T-helper 2 cell (primary cell): ENCODE measurements at regions not wholly inside any gene's neighbourhood (a gene's known extent, or its start where the extent isn't known, plus 50 kb on each side); places are given as distances from the start of the nearest gene placed in this dataset.

Experiments used
- DNase-seq, 5 experiments: peaks; one replicate each; pipeline versions ENCODE4 v3.0.0 to v3.0.0-alpha.2; 2012 to 2022

DNA sequence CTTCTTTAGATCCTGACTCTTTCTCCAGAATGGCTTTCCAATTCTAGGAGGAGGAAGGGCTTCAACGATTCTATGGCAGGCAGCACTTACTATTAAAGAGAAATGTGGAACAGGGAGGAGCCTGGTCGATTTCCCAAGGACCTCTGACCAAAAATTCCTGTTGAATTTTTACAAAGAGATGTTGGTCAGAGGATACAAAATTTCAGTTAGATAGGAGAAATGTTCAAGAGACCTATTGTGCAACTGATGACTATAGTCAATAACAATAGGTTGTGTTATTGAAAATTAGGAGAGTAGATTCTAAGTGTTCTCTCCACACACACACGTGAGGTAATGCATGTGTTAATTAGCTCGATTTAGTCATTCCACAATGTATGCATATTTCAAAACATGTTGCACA lies 130.1 kb upstream of the TNFAIP3 start:
- no peak for DNase-seq

DNA sequence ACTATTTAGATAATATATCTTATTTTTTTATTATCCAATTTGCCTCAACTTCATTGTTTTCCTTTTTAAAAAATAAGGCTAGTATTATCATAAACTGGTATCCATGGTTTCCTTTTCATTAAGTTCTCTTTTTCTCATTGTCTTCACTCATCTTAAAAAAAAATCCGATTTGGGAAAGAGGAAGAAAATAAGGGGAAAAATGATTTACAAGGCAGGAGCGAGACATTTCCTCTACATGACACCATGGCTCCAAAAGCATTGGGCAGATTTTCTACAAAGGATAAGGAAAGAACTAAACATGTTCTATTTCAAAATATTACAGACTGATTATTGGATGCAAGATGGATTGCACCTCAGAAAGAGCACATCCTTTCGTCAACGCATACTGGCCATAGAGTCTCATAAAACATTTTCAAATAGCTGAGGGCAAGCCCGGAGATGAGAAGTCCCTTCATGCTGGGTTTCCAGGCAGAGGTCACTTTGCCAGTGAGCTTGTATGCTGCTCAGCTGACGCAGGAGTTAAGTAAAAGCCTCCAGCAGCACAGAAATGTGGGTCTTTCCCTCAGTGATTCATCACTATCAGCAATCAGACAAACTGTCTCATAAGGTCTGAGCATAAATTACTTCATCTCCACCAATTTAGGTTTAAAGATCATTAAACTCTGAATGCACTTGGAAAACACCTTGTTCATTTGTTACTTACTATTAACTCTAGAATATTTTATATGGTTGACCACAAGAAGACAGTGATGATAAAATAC lies 129.0 kb upstream of the TNFAIP3 start:
- DNase-seq, result no peak

DNA sequence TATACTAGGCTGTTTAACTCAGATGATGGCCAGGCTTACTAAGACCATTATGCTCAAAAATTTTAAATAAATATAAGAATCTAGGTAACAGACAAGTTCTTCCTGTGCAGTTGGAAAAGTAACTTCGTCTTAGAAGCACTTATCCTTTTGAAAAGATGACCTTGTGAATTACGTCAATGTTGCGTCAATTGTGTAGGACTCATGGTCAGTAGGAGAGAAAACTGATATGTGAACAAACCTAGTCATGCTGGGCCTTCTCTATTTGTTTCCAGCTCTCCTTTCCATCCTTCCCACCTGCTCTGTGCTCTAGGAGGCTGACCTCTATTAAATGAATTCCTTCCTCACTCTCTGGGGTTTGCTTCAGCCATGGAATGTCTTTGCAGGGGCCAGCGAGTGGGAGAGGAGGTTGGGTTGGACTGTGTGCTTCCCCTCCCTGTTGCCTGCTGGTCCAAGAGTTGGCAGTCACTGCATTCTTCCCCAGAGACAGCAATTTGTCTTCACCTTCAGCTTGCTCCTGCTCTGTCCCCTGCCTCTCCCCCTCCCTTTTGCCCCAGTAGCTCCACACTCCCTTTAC lies 128.0 kb upstream of the TNFAIP3 start:
- DNase-seq, result no peak

GRCh38 chr6:137739544-137739943 lies 127.5 kb upstream of the TNFAIP3 start:
- no peak for DNase-seq

- peak in 1 of 5 experiments; percentile 19 for DNase-seq
Observed at GRCh38 chr6:137740091-137740755, 126.8 kb upstream of the TNFAIP3 start.

- no peak for DNase-seq
Observed at GRCh38 chr6:137740967-137741761, 125.9 kb upstream of the TNFAIP3 start.

DNA sequence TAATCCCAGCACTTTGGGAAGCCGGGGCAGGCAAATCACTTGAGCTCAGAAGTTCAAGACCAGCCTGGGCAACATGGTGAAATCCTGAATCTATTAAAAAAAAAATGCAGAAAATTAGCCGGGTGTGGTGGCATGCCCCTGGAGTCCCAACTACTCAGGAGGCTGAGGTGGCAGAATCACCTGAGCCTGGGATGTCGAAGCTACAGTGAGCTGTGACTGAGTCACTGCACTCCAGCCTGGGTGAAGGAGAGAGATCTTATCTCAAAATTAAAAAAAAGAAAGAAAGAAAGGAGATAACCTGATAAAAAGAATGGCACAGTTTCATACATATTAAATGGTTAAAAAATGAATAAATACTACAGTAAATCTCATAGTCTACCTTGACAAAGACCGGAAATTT lies 123.6 kb upstream of the TNFAIP3 start:
- DNase-seq, result peak in 1 of 5 experiments; percentile 52

DNA sequence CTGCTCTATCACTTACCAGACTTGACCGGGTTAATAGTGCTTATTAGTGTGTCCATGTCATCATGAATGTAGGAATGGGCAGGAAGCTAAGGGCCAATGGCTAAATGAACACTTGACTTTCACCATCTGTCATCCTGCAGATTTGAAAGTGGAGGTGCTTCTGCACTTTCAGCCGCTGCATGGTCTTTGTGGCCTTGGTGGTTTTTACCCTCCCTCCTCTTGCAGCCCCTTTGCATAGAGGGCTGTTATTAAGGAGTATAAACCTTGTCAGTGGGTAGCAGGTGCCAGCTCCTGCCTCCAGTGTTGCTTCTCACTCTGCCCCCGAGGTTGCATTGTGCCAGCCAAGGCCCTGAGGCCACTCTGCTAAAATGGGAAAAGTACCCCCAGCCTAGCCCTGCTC lies 122.2 kb upstream of the TNFAIP3 start:
- DNase-seq, result no peak

GRCh38 chr6:137745321-137745720 lies 121.7 kb upstream of the TNFAIP3 start:
- no peak for DNase-seq

DNA sequence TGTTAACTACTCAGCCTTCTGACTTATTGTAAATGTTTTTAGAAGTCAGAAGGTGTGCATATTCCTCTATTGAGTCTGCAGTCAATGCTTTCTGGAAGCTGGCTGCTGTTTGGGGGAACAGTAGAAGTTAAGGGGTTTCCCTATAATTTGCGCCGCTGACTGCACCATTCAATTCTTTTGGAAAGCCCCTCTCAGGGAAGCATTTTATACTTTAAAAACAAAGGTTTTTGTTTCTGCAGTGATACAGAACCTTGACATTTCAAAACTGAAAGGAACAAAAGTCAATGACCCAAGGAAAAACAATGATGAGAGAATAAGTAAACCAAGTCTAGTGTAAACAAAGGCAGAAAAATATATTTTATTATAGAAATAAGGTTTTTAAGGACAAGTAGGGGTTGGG lies 120.8 kb upstream of the TNFAIP3 start:
- DNase-seq, result no peak

DNA sequence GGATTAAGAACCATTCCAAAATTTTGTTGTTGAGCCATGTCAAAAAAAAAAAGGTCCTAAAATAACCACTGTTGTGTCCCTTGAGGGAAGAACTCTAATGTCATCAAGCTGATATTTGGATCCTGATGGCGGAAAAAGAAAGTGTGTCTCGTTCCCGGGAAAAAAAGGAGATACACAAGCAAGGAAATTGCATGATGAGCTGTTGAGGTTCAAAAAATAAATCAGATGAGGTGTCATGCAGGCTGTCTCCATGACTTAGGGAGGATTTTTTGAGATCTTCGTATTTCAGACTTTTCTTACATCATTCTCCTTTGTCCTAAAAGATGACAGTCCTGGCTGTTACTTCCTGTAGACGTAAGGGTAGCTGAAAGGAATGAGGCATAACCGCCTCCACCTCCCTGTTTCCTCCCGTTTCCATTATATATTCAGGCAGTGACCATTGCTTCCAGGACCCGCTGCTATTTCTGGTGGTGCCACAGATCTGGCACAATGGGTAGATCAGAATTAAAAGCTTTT lies 117.3 kb upstream of the TNFAIP3 start:
- no peak for DNase-seq

GRCh38 chr6:137750297-137750696 lies 116.8 kb upstream of the TNFAIP3 start:
- DNase-seq, result no peak

DNA sequence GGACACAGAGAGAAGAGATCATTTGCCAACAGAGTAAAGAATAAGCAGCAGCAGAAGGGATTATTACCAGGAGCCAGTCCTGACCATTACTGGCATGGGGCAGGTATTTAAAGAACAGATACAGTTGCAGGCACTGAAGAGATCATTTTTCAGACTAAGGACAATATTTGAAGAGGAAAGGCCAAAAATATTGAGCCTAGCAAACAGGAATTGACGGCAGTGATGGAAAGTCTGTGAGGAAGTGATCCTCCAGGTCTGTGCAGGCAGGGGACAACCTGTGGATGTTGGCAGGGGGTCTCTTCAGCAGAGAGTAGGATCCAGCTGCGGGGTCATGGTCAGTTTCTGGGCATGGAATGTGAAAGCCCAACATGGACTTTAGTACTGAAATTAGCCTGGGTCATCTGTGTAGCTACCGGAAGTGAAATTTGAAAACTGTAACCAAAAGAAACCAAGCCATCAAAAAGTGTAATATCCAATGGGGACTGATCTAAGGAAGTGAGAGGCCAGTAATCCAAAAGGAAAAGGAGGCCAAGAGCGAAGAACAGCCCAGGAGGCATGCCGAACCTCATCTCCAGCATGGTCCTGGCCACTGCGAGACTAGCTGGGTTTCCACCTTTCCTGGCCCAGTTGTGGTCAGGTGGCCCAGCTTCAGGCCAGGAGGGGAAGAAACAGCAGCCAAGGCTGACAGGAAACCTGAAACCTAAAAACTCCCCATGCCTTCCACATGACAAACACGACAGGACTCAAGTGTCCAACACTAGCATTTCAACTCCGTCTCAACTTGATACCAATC lies 115.1 kb upstream of the TNFAIP3 start:
- DNase-seq, result no peak

DNA sequence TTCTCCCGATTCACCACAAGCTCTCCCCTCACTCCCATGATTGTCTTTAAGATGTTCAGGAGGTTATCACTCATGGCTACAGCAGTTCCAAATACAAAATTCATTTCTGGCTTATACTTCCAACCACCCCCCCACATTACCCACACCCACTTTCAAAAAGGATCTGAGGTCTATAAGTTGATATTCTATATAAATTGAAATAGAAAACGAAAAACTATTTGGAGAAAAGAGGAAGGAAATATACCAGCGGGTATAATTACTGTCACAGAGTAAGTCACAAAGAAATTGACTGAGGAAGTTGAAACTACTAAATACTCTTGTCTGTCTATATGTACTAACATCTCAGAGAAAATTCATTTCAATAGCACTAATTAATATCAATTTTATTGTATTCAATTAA lies 112.7 kb upstream of the TNFAIP3 start:
- DNase-seq, result no peak

- DNase-seq, result no peak
Observed at GRCh38 chr6:137754866-137755265, 112.2 kb upstream of the TNFAIP3 start.

GRCh38 chr6:137755284-137755683 lies 111.8 kb upstream of the TNFAIP3 start:
- DNase-seq, result no peak

DNA sequence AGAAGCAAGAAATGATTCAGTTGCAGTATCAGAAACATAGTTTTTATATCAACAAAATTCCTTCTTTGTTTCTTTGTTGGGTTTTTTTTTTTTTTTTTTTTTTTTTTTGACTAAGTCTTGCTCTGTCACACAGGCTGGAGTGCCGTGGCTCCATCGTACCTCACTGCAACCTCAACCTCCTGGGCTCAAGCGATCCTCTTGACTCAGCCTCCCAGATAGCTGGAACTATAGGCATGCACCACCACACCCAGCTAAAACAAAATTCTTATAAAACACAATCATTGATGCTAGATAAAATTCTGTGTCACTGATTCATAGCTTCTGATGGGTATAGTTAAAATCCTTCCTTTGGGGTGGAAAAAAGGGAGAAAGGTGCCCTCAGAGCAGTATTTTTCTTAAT lies 110.3 kb upstream of the TNFAIP3 start:
- DNase-seq, result no peak

DNA sequence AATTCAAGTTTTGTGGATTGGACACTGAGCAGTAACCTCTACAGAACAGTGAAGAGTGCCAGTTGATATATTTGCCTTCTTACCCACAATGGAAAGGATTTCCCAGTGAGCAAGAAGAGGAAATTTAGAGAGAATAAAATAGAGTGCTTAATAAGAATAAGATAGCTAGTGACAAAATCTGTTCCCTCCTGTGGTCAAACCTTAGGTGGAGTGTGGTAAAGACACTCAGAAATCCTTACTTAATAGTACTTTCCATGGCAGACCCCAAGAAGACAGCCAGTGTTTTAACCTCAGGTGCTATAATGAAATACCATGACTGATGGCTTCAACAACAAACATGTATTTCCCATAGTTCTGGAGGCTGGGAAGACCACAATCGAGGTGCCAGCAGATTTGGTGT lies 108.4 kb upstream of the TNFAIP3 start:
- no peak for DNase-seq

GRCh38 chr6:137759624-137760023 lies 107.4 kb upstream of the TNFAIP3 start:
- DNase-seq, result no peak

GRCh38 chr6:137761072-137761471 lies 106.0 kb upstream of the TNFAIP3 start:
- no peak for DNase-seq

DNA sequence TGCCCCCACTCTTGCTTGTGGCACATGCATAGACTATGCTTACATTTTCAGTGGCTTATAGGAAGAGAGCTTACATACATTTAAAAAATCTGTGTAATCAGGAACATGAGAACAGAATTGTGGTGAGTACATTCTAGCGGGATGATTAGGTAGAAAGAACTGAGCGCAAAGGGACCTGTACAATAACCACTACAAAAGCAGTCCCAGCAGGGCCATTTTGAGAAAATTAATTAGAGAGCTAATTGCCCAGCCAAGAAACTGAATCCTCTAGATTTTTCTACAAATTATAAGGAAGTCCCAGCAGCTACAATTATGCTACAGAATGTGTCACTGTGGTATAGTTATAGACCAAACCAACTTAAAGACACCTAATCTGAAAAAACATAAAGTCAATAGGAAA lies 105.6 kb upstream of the TNFAIP3 start:
- no peak for DNase-seq
